CD4-positive, alpha-beta T cell treated with Interleukin-12 subunit alpha and Interleukin-12 subunit beta, for 1 hour (primary cell): ENCODE measurements at regions not wholly inside any gene's neighbourhood (a gene's known extent, or its start where the extent isn't known, plus 50 kb on each side); places are given as distances from the start of the nearest gene placed in this dataset.

Experiments
- DNase-seq: peaks from one replicate; pipeline ENCODE4 v3.0.0-alpha.2; 2020

DNA sequence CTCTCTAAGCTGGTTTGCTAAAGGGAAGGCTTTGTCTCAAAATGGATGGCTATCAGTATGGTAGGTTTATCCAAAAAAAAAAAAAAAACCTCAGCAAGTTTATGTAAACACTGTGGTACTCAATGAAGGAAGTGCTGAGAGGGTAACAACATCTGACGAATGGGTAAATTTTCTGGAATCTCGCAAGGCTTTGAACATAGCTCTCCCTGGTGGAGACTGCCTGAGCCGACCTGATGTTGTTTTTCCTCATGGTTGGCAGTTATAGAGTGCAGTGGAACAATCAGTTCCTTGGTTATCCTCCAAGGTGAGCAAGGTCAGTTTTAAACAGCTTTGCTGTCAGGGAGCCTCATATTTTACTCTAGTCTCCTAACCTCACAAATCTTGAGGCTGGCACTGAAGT, 94.6 kb downstream of the ZPLD1 start:
- no peak for DNase-seq

DNA sequence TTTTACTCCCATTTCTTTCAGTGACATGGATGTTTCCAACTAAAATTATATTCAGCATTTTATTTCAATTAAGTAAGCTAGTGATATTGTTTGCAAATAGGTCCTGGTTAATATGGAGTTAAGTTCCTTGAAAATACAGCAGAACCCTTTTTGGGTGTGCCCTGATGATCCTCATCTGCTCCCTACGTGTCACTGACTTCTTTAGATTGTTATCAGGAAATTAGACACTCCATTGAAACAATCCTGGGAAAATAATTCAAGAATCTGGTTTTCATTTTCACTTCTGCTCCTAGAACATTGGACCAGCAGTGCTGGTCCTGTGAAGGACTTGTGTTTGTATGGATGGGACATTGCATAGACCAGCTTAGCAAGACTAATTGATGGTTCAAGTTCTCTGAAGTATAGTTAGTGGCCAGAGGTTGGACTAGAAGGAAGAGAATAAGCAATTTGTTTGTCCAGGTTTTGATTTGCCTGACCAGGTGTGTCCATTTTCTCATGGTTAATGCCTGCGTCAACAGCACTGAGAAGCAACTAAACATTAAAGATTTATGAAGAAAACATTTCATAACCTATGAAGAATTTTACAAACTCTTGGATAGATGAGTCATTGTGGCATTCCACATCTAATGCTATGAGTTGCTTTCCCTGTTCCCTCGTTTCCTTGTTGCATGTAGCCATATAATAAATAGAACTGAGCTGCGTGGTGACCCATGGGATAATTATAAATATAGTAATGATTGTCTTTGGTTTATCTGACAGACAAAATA, 95.8 kb downstream of the ZPLD1 start:
- no peak for DNase-seq

- no peak for DNase-seq
Measured at GRCh38 chr3:102531686-102532085, 96.9 kb downstream of the ZPLD1 start.

DNA sequence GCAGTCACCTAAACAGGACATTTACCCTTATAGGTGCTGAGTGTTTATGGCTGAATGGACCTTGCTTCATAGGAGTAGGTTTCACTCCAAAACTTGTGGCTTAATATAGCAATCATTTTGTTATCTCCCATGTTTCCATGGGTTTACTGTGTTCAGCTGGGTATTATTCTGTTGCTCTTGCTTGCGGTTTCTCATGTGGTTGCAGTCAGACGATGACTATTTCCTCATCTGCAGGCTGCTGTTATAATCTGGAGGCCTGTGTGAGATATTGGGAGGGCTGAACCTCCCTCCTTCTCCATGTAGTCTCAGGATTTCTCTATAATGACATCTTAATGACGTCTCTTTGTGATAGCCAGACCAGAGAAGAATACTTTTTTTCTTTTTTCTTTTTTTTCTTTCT, 98.1 kb downstream of the ZPLD1 start:
- peak; percentile 13 for DNase-seq

GRCh38 chr3:102533784-102534183, 99.0 kb downstream of the ZPLD1 start:
- no peak for DNase-seq

GRCh38 chr3:102536456-102536855, 101.6 kb downstream of the ZPLD1 start:
- DNase-seq, result peak; percentile 14

GRCh38 chr3:102537123-102537522, 102.3 kb downstream of the ZPLD1 start:
- DNase-seq, result no peak

- no peak for DNase-seq
Measured at GRCh38 chr3:102544741-102545140, 109.9 kb downstream of the ZPLD1 start.

- no peak for DNase-seq
Measured at GRCh38 chr3:102545276-102545675, 110.5 kb downstream of the ZPLD1 start.

GRCh38 chr3:102553876-102554275, 119.1 kb downstream of the ZPLD1 start:
- no peak for DNase-seq

GRCh38 chr3:102570511-102570910, 135.7 kb downstream of the ZPLD1 start:
- no peak for DNase-seq

GRCh38 chr3:102571006-102571405, 136.2 kb downstream of the ZPLD1 start:
- no peak for DNase-seq

- no peak for DNase-seq
Measured at GRCh38 chr3:102571720-102572384, 137.0 kb downstream of the ZPLD1 start.

GRCh38 chr3:102573483-102574028, 138.7 kb downstream of the ZPLD1 start:
- no peak for DNase-seq

GRCh38 chr3:102574355-102574754, 139.5 kb downstream of the ZPLD1 start:
- DNase-seq, result no peak

- DNase-seq, result no peak
Measured at GRCh38 chr3:102576651-102577050, 141.8 kb downstream of the ZPLD1 start.

DNA sequence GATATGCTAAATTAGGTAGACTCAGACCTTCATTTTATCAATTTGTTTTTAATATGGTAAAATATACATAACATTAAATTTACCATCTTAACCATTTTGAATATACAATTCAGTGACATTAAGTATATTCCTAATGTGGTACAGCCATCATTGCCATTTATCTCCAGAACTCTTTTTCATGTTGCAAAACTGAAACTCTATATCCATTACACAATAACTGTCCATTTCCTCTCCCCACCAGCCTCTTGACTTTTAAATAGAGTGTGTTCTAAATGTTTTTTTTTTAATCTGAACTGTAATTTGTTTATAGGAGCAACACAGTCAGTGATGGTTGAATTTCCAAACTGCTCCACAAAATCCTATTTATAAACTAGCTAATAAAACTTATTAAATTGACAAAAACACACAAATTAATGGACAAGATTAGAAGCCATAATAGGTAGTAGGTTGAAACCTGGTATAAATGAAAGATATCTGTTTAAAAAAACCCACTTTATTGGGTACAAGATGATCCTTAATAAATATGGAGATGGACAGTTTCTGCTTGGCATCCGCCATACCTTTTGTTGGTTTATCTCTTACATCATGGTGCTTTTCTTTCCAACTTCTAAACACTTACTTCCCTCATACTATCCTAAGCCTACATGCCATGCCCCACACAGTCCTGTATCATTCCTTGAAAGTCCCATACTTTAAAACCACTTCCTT, 142.4 kb downstream of the ZPLD1 start:
- no peak for DNase-seq

- DNase-seq, result no peak
Measured at GRCh38 chr3:102580760-102581159, 145.9 kb downstream of the ZPLD1 start.

- DNase-seq, result no peak
Measured at GRCh38 chr3:102586485-102586884, 151.7 kb downstream of the ZPLD1 start.

GRCh38 chr3:102593812-102594602, 159.2 kb downstream of the ZPLD1 start:
- no peak for DNase-seq

DNA sequence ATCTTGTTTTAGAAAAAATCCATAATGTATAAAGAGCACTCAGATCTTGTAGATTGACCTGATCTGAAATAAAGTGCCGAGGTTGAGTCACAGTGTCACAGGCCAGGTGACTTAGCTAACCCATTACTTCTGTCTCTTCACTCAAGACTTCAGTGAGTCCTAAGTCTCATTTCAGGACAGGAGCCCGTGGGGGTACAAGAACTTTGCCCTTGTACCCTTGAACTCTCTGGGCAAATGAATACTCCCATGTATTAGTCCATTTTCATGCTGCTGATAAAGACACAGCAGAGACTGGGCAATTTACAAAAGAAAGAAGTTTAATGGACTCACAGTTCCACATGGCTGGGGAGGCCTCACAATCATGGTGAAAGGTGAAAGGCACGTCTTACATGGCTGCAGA, 160.2 kb downstream of the ZPLD1 start:
- no peak for DNase-seq

GRCh38 chr3:102599819-102600576, 165.2 kb downstream of the ZPLD1 start:
- DNase-seq, result no peak
